ENCODE measurements at regions not wholly inside any gene's neighbourhood (a gene's known extent, or its start where the extent isn't known, plus 50 kb on each side); places are given as distances from the start of the nearest gene placed in this dataset.

DNA sequence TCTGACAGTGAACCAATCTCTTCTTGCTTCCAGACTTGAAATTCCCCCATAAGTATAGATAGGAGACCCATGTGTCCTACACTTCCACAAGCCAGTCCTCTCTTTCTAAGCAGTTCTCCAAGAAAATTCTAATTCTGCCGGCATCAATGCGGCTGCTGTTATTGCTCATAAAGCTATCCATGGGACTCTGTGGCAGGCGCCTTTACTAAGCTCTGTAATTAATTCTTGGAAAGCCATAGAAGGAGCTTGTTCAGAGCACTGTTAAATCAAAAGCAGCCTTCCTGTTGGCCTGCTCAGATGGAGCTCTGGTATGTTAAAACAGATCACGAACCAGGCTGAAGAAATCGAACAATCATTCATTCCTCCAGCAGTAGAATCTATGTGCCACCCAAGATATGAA lies 244.3 kb upstream of the NFE2L3 start:
- ChIA-PET CTCF (interaction anchor here (1.4 kb wide), 1 partner anchor 26 kb away, joined by 3 read pairs; no protein-coding TSS in a partner anchor), POLR2A (no interaction called here)
- no peaks in the 10 kb centered on the region for H3K9me3 Mint-ChIP-seq
- peaks cover 9% of the 10 kb centered on the region for H3K27me3 Mint-ChIP-seq
- intact Hi-C loops (cut with micrococcal nuclease): no loop called here
- H3K27ac Mint-ChIP-seq: no peak overlapping the region
- no peak overlapping the region for H3K4me3 Mint-ChIP-seq
- ATAC-seq (ENCODE audit: low read depth): no peak
- DNase-seq: no peak
- no peaks in the 10 kb centered on the region for H3K4me1 Mint-ChIP-seq
- TF ChIP-seq, protein P1, sequence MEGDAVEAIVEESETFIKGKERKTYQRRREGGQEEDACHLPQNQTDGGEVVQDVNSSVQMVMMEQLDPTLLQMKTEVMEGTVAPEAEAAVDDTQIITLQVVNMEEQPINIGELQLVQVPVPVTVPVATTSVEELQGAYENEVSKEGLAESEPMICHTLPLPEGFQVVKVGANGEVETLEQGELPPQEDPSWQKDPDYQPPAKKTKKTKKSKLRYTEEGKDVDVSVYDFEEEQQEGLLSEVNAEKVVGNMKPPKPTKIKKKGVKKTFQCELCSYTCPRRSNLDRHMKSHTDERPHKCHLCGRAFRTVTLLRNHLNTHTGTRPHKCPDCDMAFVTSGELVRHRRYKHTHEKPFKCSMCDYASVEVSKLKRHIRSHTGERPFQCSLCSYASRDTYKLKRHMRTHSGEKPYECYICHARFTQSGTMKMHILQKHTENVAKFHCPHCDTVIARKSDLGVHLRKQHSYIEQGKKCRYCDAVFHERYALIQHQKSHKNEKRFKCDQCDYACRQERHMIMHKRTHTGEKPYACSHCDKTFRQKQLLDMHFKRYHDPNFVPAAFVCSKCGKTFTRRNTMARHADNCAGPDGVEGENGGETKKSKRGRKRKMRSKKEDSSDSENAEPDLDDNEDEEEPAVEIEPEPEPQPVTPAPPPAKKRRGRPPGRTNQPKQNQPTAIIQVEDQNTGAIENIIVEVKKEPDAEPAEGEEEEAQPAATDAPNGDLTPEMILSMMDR (IDR thresholded peaks at IDR 0.05): no peak
- H3K36me3 Mint-ChIP-seq (ENCODE audit: low read depth): no peaks in the 10 kb centered on the region

DNA sequence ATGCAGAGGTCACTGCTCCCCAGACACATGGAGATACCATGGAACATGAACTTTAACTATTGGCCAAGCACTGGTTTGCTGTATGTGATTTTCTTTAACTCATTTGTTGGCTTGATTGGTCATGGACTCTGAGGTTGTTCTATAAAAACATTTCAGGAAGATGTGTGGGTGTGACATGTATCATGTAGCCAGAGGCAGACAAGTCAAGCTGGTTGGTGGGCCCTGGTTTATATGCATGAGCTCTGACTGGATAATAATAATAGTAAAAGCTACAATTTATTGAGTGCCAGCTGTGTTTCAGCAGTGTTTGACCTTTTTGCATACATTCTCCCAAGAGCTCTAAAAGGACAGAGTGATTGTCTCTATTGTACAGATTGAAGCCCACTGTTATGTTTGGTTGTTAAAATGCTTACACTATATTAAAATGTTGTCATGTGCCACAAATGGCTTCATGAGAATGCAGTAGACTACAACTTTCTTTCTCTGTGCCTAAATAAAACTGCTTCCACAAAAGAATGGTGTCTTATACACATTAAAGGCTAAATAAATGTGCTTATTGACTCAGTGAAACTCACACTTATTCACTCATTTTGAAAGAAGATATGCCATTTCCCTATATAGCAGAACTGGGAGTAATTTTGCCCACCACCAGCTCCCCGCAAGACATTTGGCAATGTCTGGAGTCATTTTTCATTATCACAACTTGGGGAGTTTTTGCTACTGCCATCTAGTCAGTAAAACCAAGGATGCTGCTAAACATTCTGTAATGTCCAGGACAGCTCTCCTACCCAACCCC lies 243.6 kb upstream of the NFE2L3 start:
- H3K36me3 Mint-ChIP-seq (ENCODE audit: low read depth): no peaks in the 10 kb centered on the region
- H3K27ac Mint-ChIP-seq: no peak overlapping the region
- peaks cover 9% of the 10 kb centered on the region for H3K27me3 Mint-ChIP-seq
- CTCF ChIA-PET: interaction anchor here (1.4 to 1.6 kb wide), 2 partner anchors 11 to 25 kb away, joined by 3 read pairs; no protein-coding TSS in a partner anchor
- no peak overlapping the region for H3K4me3 Mint-ChIP-seq
- TF ChIP-seq, protein P1 (IDR thresholded peaks at IDR 0.05): no peak
- POLR2A ChIA-PET: interaction anchor here (0.7 kb wide), 1 partner anchor 292 kb away, joined by 3 read pairs; no protein-coding TSS in a partner anchor
- intact Hi-C loops (cut with micrococcal nuclease): no loop called here
- no peak for ATAC-seq (ENCODE audit: low read depth)
- H3K4me1 Mint-ChIP-seq: no peaks in the 10 kb centered on the region
- DNase-seq: no peak
- H3K9me3 Mint-ChIP-seq: no peaks in the 10 kb centered on the region

DNA sequence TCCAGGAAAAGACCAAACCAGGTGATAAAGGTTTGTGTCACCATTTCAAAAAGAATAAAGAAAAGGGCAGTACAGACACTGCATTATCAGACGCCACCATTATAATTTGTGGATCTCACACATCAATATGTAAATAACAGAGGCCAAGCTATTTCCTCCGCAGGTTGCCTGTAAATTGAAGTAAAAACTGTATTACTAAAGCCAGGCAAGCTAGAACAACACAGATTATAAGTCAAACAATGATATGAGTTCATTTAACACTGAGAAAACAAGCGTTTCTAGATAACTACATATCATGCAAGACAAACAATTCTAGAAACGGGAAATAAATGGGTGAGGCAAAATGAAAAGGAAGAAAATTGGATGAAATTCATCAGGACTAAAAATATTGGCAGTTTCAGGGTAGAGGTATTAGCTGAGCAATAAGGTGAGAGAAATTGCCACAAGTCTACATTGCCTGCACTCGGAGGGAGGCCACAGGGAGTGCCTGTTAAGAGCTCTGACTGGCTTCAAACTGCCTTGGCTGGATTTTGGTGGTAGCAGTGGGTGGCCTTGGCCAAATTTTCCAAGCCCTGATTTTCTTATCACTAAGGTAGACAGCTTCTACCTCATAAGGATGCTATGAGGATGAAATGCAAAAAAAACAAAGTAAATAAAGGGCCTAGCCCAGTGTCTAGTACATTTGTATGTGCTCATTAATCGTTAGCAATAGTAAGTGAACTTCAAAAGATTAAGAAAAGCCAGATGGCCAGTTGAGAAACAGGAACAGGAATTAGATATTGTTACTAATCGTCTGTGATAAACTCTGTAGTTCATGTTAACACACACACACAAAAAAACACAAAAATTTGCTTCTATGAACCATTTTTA lies 240.0 kb upstream of the NFE2L3 start:
- Mint-ChIP-seq H3K27me3 (peaks cover 20% of the 10 kb centered on the region), H3K4me3 (no peak overlapping the region), H3K27ac (no peak overlapping the region), H3K4me1 (no peaks in the 10 kb centered on the region), H3K36me3 (ENCODE audit: low read depth) (no peaks in the 10 kb centered on the region), H3K9me3 (no peaks in the 10 kb centered on the region)
- CTCF ChIA-PET: no interaction called here
- DNase-seq: no peak
- POLR2A ChIA-PET: no interaction called here
- TF ChIP-seq, protein P1 (IDR thresholded peaks at IDR 0.05): no peak
- no peak for ATAC-seq (ENCODE audit: low read depth)
- intact Hi-C loops (cut with micrococcal nuclease): no loop called here

DNA sequence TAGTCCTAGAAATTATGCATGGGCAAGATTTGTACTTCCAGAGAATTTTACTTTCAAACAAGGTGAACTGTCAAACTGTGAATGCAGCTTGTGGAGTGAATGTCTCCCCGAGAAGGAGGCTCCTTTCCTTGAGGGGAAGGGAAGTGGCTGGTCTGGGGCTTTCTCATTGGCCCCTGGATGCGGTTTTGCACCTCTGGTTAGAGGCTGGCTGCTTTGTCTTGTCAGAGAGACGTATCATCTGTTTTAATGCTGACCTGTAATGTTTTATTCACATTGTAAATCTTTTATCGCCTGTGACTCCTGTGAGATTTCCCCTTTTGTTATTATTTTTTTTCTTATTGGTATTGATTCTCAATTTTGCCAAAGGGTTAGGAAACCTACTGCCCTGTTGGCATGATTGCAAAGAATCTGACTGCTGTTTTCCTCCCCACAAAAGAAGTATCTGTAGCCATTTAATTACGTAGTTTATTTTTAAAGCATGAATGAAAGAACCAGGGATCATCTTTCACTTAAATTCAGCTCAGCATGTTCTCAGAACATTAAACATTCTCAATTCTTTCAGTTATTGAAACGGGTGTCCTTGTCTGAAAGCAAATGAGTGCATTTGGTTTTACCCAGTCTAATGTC lies 238.3 kb upstream of the NFE2L3 start:
- Mint-ChIP-seq H3K27ac (no peak overlapping the region), H3K4me1 (no peaks in the 10 kb centered on the region), H3K9me3 (peaks cover 5% of the 10 kb centered on the region), H3K4me3 (no peak overlapping the region), H3K36me3 (ENCODE audit: low read depth) (no peaks in the 10 kb centered on the region), H3K27me3 (peaks cover 20% of the 10 kb centered on the region)
- TF ChIP-seq, protein P1 (IDR thresholded peaks at IDR 0.05): no peak
- ChIA-PET CTCF (no interaction called here), POLR2A (no interaction called here)
- ATAC-seq (ENCODE audit: low read depth): no peak
- no peak for DNase-seq
- intact Hi-C loops (cut with micrococcal nuclease): no loop called here
